Upper lobe of left lung (tissue), 4 donors: ENCODE measurements at regions not wholly inside any gene's neighbourhood (a gene's known extent, or its start where the extent isn't known, plus 50 kb on each side); places are given as distances from the start of the nearest gene placed in this dataset.

ENCODE experiments used
- CTCF ChIP-seq, 6 experiments: fragments of 450-650 bp in 4 of 6; fragments of 200-600 bp in 2 of 6; sonication (generic) in 2 of 6; IDR thresholded peaks; one replicate each; pipeline ENCODE4 v1.5.1; 2016 to 2019; ENCODE audit warnings: antibody characterized with exemption in 6 of 6
- EP300 ChIP-seq, 4 donors: sonication (generic); formaldehyde crosslinking; IDR thresholded peaks; one replicate each; pipeline ENCODE4 v1.5.1; 2017; ENCODE audit warnings: antibody characterized with exemption in 4 of 4, control low read depth in 2 of 4
- POLR2AphosphoS5 ChIP-seq, 2 donors: sonication (generic); formaldehyde crosslinking; IDR thresholded peaks; one replicate each; pipeline ENCODE4 v1.5.1; 2017; ENCODE audit warnings: antibody characterized with exemption in 2 of 2

- TF ChIP-seq EP300 (IDR thresholded peaks at IDR 0.05) (no peak), CTCF (IDR thresholded peaks at IDR 0.05) (no peak), POLR2AphosphoS5 (IDR thresholded peaks at IDR 0.05) (no peak)
Measured at GRCh38 chr22:48357961-48358360, 1469.7 kb downstream of the BRD1 start.
